PFSK-1 (cell line): ENCODE measurements at regions not wholly inside any gene's neighbourhood (a gene's known extent, or its start where the extent isn't known, plus 50 kb on each side); places are given as distances from the start of the nearest gene placed in this dataset.

ENCODE experiments used
- REST ChIP-seq, 2 experiments: IDR thresholded peaks; 2 replicates each; pipeline versions ENCODE4 v1.6.1 to v1.8.0; 2011 to 2012; ENCODE audit warnings: low read depth in 2 of 2, low read length in 2 of 2, control low read depth in 1 of 2, inconsistent platforms in 1 of 2, mild to moderate bottlenecking in 1 of 2, moderate library complexity in 1 of 2; ENCODE audit not compliant: insufficient read depth in 1 of 2
- SIN3A ChIP-seq: IDR thresholded peaks from 2 replicates; pipeline ENCODE4 v1.6.1; 2012; ENCODE audit warnings: mild to moderate bottlenecking, low read length, moderate library complexity, borderline replicate concordance; ENCODE audit not compliant: insufficient read depth
- TAF1 ChIP-seq: IDR thresholded peaks from 2 replicates; pipeline ENCODE4 v1.6.1; 2012; ENCODE audit warnings: low read length, control low read depth, borderline replicate concordance; ENCODE audit not compliant: insufficient read depth

GRCh38 chr6:97815301-97815812 is 532.3 kb upstream of the MMS22L start:
- TF ChIP-seq SIN3A (no peak), REST (IDR thresholded peaks at IDR 0.05; ENCODE audit: insufficient read depth in 1 of 2, low read depth in 2 of 2, low read length in 2 of 2) (no peak), TAF1 (no peak)
